Mesendoderm (in vitro differentiated cells): ENCODE measurements at regions not wholly inside any gene's neighbourhood (a gene's known extent, or its start where the extent isn't known, plus 50 kb on each side); places are given as distances from the start of the nearest gene placed in this dataset.
A peak's percentile ranks its signal among the peaks of the same experiment; 100 is the strongest.
"Not testable (repeated sequence)": the region's sequence is repeated elsewhere in the genome, so short reads cannot be mapped to it uniquely, and the experiment has no call there.

ENCODE experiments used
- DNase-seq: peaks from one replicate; pipeline ENCODE4 v3.0.0; 2013
- H2AK5ac ChIP-seq: 2 replicates; pipeline ENCODE4 v1.6.1; 2013; ENCODE audit warnings: low read length, inconsistent platforms
- H2BK120ac ChIP-seq: 2 replicates; pipeline ENCODE4 v1.6.1; 2013; ENCODE audit warnings: low read depth, mild to moderate bottlenecking, low read length, moderate library complexity, mixed read lengths
- H2BK15ac ChIP-seq: replicated peaks from 2 replicates; pipeline ENCODE4 v1.6.1; 2013; ENCODE audit warnings: low read depth, mild to moderate bottlenecking, moderate library complexity
- H2BK5ac ChIP-seq: 2 replicates; pipeline ENCODE4 v1.6.1; 2013; ENCODE audit warnings: low read length, inconsistent platforms
- H3K18ac ChIP-seq: 2 replicates; pipeline ENCODE4 v1.6.1; 2013; ENCODE audit warnings: mild to moderate bottlenecking, low read length, mixed read lengths
- H3K23ac ChIP-seq: one replicate; pipeline ENCODE4 v1.6.1; 2013; ENCODE audit warnings: low read length
- H3K27ac ChIP-seq: 2 replicates; pipeline ENCODE4 v1.5.1; 2013; ENCODE audit warnings: low read depth, mild to moderate bottlenecking, inconsistent platforms, low read length, moderate library complexity
- H3K27me3 ChIP-seq: 2 replicates; pipeline ENCODE4 v1.6.1; 2013; ENCODE audit warnings: low read length, control low read depth, mild to moderate bottlenecking, inconsistent platforms; ENCODE audit not compliant: insufficient read depth, poor library complexity
- H3K36me3 ChIP-seq: 2 replicates; pipeline ENCODE4 v1.6.1; 2013; ENCODE audit warnings: low read length, inconsistent platforms; ENCODE audit not compliant: control insufficient read depth, insufficient read depth
- H3K4ac ChIP-seq: one replicate; pipeline ENCODE4 v1.6.1; 2013; ENCODE audit warnings: low read depth, mild to moderate bottlenecking, low read length, moderate library complexity
- H3K4me1 ChIP-seq: 2 replicates; pipeline ENCODE4 v1.6.1; 2013; ENCODE audit warnings: low read depth, low read length, inconsistent platforms; ENCODE audit not compliant: control insufficient read depth
- H3K4me2 ChIP-seq: 2 replicates; pipeline ENCODE4 v1.6.1; 2013; ENCODE audit warnings: low read length
- H3K4me3 ChIP-seq: 2 replicates; pipeline ENCODE4 v1.5.1; 2013; ENCODE audit warnings: mild to moderate bottlenecking, low read length
- H3K56ac ChIP-seq: one replicate; pipeline ENCODE4 v1.6.1; 2013; ENCODE audit warnings: low read length
- H3K79me1 ChIP-seq: 2 replicates; pipeline ENCODE4 v1.6.1; 2013; ENCODE audit warnings: low read length, inconsistent platforms
- H3K79me2 ChIP-seq: 2 replicates; pipeline ENCODE4 v1.6.1; 2013; ENCODE audit warnings: mild to moderate bottlenecking, low read length; ENCODE audit not compliant: control insufficient read depth, insufficient read depth
- H3K9ac ChIP-seq: 2 replicates; pipeline ENCODE4 v1.6.1; 2013; ENCODE audit warnings: low read length, inconsistent platforms
- H4K5ac ChIP-seq: one replicate; pipeline ENCODE4 v1.6.1; 2013; ENCODE audit warnings: low read length
- H4K8ac ChIP-seq: one replicate; pipeline ENCODE4 v1.6.1; 2013; ENCODE audit warnings: low read depth, mild to moderate bottlenecking, control low read depth, low read length, moderate library complexity
- WGBS: extraction: QIAGEN DNeasy Blood & Tissue Kit; methylation state at CpG from one replicate; pipeline ENCODE4 v1.1.7; 2013; ENCODE audit warnings: low lambda C conversion rate, missing lambda C conversion rate; ENCODE audit not compliant: insufficient coverage; ENCODE audit errors: extremely low coverage; 5-methylcytosine and 5-hydroxymethylcytosine counted together

GRCh38 chr1:83052865-83053264 lies 946.1 kb downstream of the TTLL7 start:
- no peaks in the 10 kb centered on the region for H3K4me1 ChIP-seq
- H3K18ac ChIP-seq, result no peak overlapping the region
- H3K27ac ChIP-seq, result no peak overlapping the region
- H2BK15ac ChIP-seq, result no peak overlapping the region
- H4K5ac ChIP-seq, result no peak overlapping the region
- no peaks in the 10 kb centered on the region for H3K79me1 ChIP-seq
- no peak overlapping the region for H4K8ac ChIP-seq
- H3K4me3 ChIP-seq, result no peak overlapping the region
- no peak overlapping the region for H3K9ac ChIP-seq
- no peak for DNase-seq
- H2BK5ac ChIP-seq, result no peak overlapping the region
- no peak overlapping the region for H3K56ac ChIP-seq
- no peaks in the 10 kb centered on the region for H3K36me3 ChIP-seq
- no peak overlapping the region for H3K4ac ChIP-seq
- H2BK120ac ChIP-seq, result no peak overlapping the region
- no peaks in the 10 kb centered on the region for H3K27me3 ChIP-seq
- no peaks in the 10 kb centered on the region for H3K79me2 ChIP-seq
- no peak overlapping the region for H3K4me2 ChIP-seq
- H3K23ac ChIP-seq, result no peak overlapping the region
- no peak overlapping the region for H2AK5ac ChIP-seq

GRCh38 chr1:83051053-83051452 lies 947.9 kb downstream of the TTLL7 start:
- not testable (repeated sequence) for H3K4ac ChIP-seq, H3K27me3 ChIP-seq, H3K56ac ChIP-seq, H4K8ac ChIP-seq, H3K4me3 ChIP-seq, H3K27ac ChIP-seq, H2BK15ac ChIP-seq, H3K9ac ChIP-seq, H3K79me1 ChIP-seq, H2BK120ac ChIP-seq, H3K79me2 ChIP-seq, H3K18ac ChIP-seq, H3K36me3 ChIP-seq, H2AK5ac ChIP-seq, H4K5ac ChIP-seq, H2BK5ac ChIP-seq, H3K4me2 ChIP-seq, H3K23ac ChIP-seq, H3K4me1 ChIP-seq, DNase-seq
- no CpG with 5 or more reads among the region's 3 CpGs for WGBS

GRCh38 chr1:83043244-83043643 lies 955.7 kb downstream of the TTLL7 start:
- no peak for DNase-seq
- Histone ChIP-seq H3K27ac (no peak overlapping the region), H2BK15ac (no peak overlapping the region), H3K4me2 (no peak overlapping the region), H4K8ac (no peak overlapping the region), H3K23ac (no peak overlapping the region), H3K4me3 (no peak overlapping the region), H2BK5ac (no peak overlapping the region), H3K4me1 (no peaks in the 10 kb centered on the region), H3K79me2 (no peaks in the 10 kb centered on the region), H3K18ac (no peak overlapping the region), H3K4ac (no peak overlapping the region), H2AK5ac (no peak overlapping the region), H4K5ac (no peak overlapping the region), H3K79me1 (no peaks in the 10 kb centered on the region), H3K9ac (no peak overlapping the region), H2BK120ac (no peak overlapping the region), H3K36me3 (no peaks in the 10 kb centered on the region), H3K27me3 (no peaks in the 10 kb centered on the region), H3K56ac (no peak overlapping the region)
- WGBS, result no CpG with 5 or more reads among the region's 1 CpG

GRCh38 chr1:83039091-83039490 lies 959.8 kb downstream of the TTLL7 start:
- WGBS, result no CpG with 5 or more reads among the region's 6 CpGs
- not testable (repeated sequence) for H3K4ac ChIP-seq

GRCh38 chr1:83034851-83035250 lies 964.1 kb downstream of the TTLL7 start:
- no peaks in the 10 kb centered on the region for H3K36me3 ChIP-seq
- H3K23ac ChIP-seq, result no peak overlapping the region
- no peaks in the 10 kb centered on the region for H3K79me1 ChIP-seq
- no peak overlapping the region for H2BK15ac ChIP-seq
- no peak overlapping the region for H3K4ac ChIP-seq
- H2BK5ac ChIP-seq, result no peak overlapping the region
- H3K56ac ChIP-seq, result no peak overlapping the region
- H3K4me3 ChIP-seq, result no peak overlapping the region
- H3K4me1 ChIP-seq, result no peaks in the 10 kb centered on the region
- no peaks in the 10 kb centered on the region for H3K27me3 ChIP-seq
- H3K18ac ChIP-seq, result no peak overlapping the region
- no peaks in the 10 kb centered on the region for H3K79me2 ChIP-seq
- H2BK120ac ChIP-seq, result no peak overlapping the region
- DNase-seq, result no peak
- no peak overlapping the region for H3K4me2 ChIP-seq
- no CpG with 5 or more reads among the region's 5 CpGs for WGBS
- H4K5ac ChIP-seq, result no peak overlapping the region
- H3K27ac ChIP-seq, result no peak overlapping the region
- no peak overlapping the region for H4K8ac ChIP-seq
- no peak overlapping the region for H3K9ac ChIP-seq
- no peak overlapping the region for H2AK5ac ChIP-seq

More at GRCh38 chr1:83039091-83039490, 959.8 kb downstream of the TTLL7 start:
- not testable (repeated sequence) for H3K79me1 ChIP-seq, H3K4me3 ChIP-seq, H3K18ac ChIP-seq, H2BK5ac ChIP-seq, H3K4me2 ChIP-seq, H3K79me2 ChIP-seq, H3K9ac ChIP-seq, DNase-seq, H3K4me1 ChIP-seq, H4K8ac ChIP-seq, H4K5ac ChIP-seq, H2BK120ac ChIP-seq, H3K36me3 ChIP-seq, H3K23ac ChIP-seq, H3K27ac ChIP-seq, H2BK15ac ChIP-seq, H2AK5ac ChIP-seq, H3K56ac ChIP-seq, H3K27me3 ChIP-seq

- H3K27ac ChIP-seq, result no peak overlapping the region
Measured at GRCh38 chr1:83033682-83034081, 965.2 kb downstream of the TTLL7 start.

More at GRCh38 chr1:83033682-83034081, 965.2 kb downstream of the TTLL7 start:
- no peak overlapping the region for H2BK5ac ChIP-seq
- no peak overlapping the region for H2AK5ac ChIP-seq
- H4K8ac ChIP-seq, result no peak overlapping the region
- H3K27me3 ChIP-seq, result no peaks in the 10 kb centered on the region
- H2BK15ac ChIP-seq, result no peak overlapping the region
- DNase-seq, result peak; percentile 6
- H2BK120ac ChIP-seq, result no peak overlapping the region
- H3K4me2 ChIP-seq, result no peak overlapping the region
- H3K36me3 ChIP-seq, result no peaks in the 10 kb centered on the region
- no peak overlapping the region for H3K4ac ChIP-seq
- H3K4me3 ChIP-seq, result no peak overlapping the region
- H3K4me1 ChIP-seq, result no peaks in the 10 kb centered on the region
- H3K79me2 ChIP-seq, result no peaks in the 10 kb centered on the region
- no peak overlapping the region for H3K9ac ChIP-seq
- H3K79me1 ChIP-seq, result no peaks in the 10 kb centered on the region
- no peak overlapping the region for H3K23ac ChIP-seq
- no peak overlapping the region for H3K18ac ChIP-seq
- H4K5ac ChIP-seq, result no peak overlapping the region
- H3K56ac ChIP-seq, result no peak overlapping the region
